ENCODE measurements at regions not wholly inside any gene's neighbourhood (a gene's known extent, or its start where the extent isn't known, plus 50 kb on each side); places are given as distances from the start of the nearest gene placed in this dataset.

DNA sequence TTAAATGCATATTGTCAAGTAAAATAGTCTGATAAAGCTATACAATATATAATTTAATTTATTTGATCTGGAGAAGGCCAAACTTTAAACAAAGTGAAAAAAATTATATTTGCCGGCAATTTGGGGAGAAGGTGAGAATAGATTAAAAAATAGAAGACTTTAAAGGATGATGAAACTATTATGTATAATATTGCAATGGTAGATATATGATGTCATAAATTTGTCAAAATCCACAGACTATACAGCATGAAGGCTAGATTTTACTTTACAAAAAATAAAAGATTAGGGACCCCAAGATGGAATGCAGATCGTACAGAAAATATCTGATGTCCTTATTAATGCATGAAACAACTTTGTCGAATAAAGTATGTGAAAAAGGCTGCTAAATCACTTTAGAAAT is 67.3 kb upstream of the MAL start (continued):
- TF ChIP-seq ZNF785 (tag by site-specific recombination; IDR thresholded peaks at IDR 0.05) (no peak), ZNF626 (tag by site-specific recombination; IDR thresholded peaks at IDR 0.05) (no peak), ZNF433 (tag by site-specific recombination; IDR thresholded peaks at IDR 0.05; ENCODE audit: low read depth) (no peak), ZNF549 (tag by site-specific recombination; IDR thresholded peaks at IDR 0.05) (no peak), KLF16 (tag by site-specific recombination; IDR thresholded peaks at IDR 0.05) (no peak)
- TF ChIP-seq, protein P1, sequence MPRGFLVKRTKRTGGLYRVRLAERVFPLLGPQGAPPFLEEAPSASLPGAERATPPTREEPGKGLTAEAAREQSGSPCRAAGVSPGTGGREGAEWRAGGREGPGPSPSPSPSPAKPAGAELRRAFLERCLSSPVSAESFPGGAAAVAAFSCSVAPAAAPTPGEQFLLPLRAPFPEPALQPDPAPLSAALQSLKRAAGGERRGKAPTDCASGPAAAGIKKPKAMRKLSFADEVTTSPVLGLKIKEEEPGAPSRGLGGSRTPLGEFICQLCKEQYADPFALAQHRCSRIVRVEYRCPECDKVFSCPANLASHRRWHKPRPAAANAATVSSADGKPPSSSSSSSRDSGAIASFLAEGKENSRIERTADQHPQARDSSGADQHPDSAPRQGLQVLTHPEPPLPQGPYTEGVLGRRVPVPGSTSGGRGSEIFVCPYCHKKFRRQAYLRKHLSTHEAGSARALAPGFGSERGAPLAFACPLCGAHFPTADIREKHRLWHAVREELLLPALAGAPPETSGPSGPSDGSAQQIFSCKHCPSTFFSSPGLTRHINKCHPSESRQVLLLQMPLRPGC (tag by site-specific recombination; IDR thresholded peaks at IDR 0.05), result no peak

DNA sequence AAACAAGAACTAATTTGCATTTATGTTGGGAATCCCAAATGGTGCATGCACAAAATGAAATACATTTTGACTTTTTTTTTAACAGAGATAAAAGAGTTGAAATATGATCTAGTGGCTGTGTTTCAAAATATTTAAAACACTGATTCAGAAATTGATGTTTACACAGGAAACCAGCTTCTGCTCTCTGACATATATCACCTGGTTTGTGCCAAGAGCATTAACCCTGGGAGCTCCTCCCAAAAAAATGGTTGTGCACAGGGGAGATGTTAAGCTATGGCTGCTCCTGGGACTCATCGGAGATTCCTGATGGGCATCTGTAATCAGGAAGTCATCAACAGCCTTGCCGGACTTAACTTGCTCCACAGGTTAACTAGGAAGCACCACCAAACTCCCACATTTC is 65.2 kb upstream of the MAL start:
- no peaks in the 10 kb centered on the region for H3K36me3 ChIP-seq (ENCODE audit: control insufficient read depth in 2 of 2, insufficient read depth in 1 of 2, low read length in 2 of 2)
- CTCF ChIA-PET, result no interaction called here
- no peaks in the 10 kb centered on the region for H3K9me3 ChIP-seq (ENCODE audit: control insufficient read depth, insufficient read depth, low read depth, low read length)
- TF ChIP-seq ZNF223 (tag by site-specific recombination; IDR thresholded peaks at IDR 0.05) (no peak), OSR2 (tag by site-specific recombination; IDR thresholded peaks at IDR 0.05) (no peak), ZNF140 (tag by site-specific recombination; IDR thresholded peaks at IDR 0.05) (no peak), ZBTB21 (tag by site-specific recombination; IDR thresholded peaks at IDR 0.05) (no peak), KLF9 (tag by site-specific recombination; IDR thresholded peaks at IDR 0.05; ENCODE audit: low read depth) (no peak), ZNF121 (tag by site-specific recombination; IDR thresholded peaks at IDR 0.05) (no peak), ZNF10 (tag by site-specific recombination; IDR thresholded peaks at IDR 0.05) (no peak), ZFP69B (tag by site-specific recombination; IDR thresholded peaks at IDR 0.05) (no peak), ZNF175 (tag by site-specific recombination; IDR thresholded peaks at IDR 0.05) (no peak), ZNF23 (tag by site-specific recombination; IDR thresholded peaks at IDR 0.05; ENCODE audit: borderline replicate concordance) (no peak), KLF8 (tag by site-specific recombination; IDR thresholded peaks at IDR 0.05) (no peak), ZNF548 (tag by site-specific recombination; IDR thresholded peaks at IDR 0.05) (no peak), ZNF155 (tag by site-specific recombination; IDR thresholded peaks at IDR 0.05) (no peak), ZNF544 (tag by site-specific recombination; IDR thresholded peaks at IDR 0.05) (no peak), SCRT2 (tag by site-specific recombination; IDR thresholded peaks at IDR 0.05) (no peak), ZXDB (tag by site-specific recombination; IDR thresholded peaks at IDR 0.05) (no peak), ZNF366 (tag by site-specific recombination; conservative IDR thresholded peaks at IDR 0.05) (no peak), ZFP41 (tag by site-specific recombination; IDR thresholded peaks at IDR 0.05; ENCODE audit: borderline replicate concordance) (no peak)
- H3K27ac ChIP-seq (ENCODE audit: extremely low read depth, low read depth, low read length), result no peak overlapping the region
- POLR2A ChIA-PET, result no interaction called here
- H3K4me1 ChIP-seq (ENCODE audit: control insufficient read depth, insufficient read depth, low read length), result no peaks in the 10 kb centered on the region
- H3K4me3 ChIP-seq (ENCODE audit: low read depth, low read length), result no peak overlapping the region

DNA sequence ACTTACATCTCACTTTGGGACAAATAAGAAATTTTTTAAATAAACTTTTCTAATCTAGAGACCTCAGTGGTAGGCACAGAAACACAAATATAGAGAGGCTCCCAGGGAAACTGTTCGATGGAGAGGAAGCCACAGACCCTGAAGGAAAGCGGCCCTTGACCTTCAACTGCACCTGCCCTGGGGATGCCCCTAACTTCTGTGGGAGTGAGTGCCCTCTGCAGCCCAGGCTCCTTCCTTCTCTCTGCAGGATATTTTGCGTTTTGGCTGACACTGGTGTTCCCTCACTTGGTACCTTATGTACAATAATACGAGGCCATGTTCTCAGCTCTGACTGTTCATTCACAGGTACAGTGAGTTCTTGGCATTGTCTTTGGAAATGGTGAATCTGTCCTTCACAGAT is 64.8 kb upstream of the MAL start:
- ChIA-PET CTCF (no interaction called here), POLR2A (no interaction called here)
- Histone ChIP-seq H3K4me1 (ENCODE audit: control insufficient read depth, insufficient read depth, low read length) (no peaks in the 10 kb centered on the region), H3K9me3 (ENCODE audit: control insufficient read depth, insufficient read depth, low read depth, low read length) (no peaks in the 10 kb centered on the region), H3K4me3 (ENCODE audit: low read depth, low read length) (no peak overlapping the region), H3K36me3 (ENCODE audit: control insufficient read depth in 2 of 2, insufficient read depth in 1 of 2, low read length in 2 of 2) (no peaks in the 10 kb centered on the region), H3K27ac (ENCODE audit: extremely low read depth, low read depth, low read length) (no peak overlapping the region)
- TF ChIP-seq, protein P2, sequence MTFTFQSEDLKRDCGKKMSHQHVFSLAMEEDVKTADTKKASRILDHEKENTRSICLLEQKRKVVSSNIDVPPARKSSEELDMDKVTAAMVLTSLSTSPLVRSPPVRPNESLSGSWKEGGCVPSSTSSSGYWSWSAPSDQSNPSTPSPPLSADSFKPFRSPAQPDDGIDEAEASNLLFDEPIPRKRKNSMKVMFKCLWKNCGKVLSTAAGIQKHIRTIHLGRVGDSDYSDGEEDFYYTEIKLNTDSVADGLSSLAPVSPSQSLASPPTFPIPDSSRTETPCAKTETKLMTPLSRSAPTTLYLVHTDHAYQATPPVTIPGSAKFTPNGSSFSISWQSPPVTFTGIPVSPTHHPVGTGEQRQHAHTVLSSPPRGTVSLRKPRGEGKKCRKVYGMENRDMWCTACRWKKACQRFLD (tag by site-specific recombination; IDR thresholded peaks at IDR 0.05), result no peak
- no peak for TF ChIP-seq GLIS2 (tag by site-specific recombination; IDR thresholded peaks at IDR 0.05)
